HCT116 (cell line): ENCODE measurements at regions not wholly inside any gene's neighbourhood (a gene's known extent, or its start where the extent isn't known, plus 50 kb on each side); places are given as distances from the start of the nearest gene placed in this dataset.

Experiments used
- ATAC-seq: fragments of 200-7000 bp; cut with Tn5 transposase; 2 replicates; pipeline ENCODE4 v1.9.1; 2020; ENCODE audit warnings: mild to moderate bottlenecking, moderate library complexity
- BruUV-seq: library from RNA; stranded (reverse); fragments of 400-500 nt; replicated peaks from 2 replicates; lab custom pipeline; 2021; lab: Mats Ljungman, UMichigan
- CTCF ChIA-PET: fragments of 300-600 bp; sonication (Branson Sonifier 250); formaldehyde crosslinking; loops from one replicate; lab custom pipeline; 2021; ENCODE audit warnings: antibody characterized with exemption; lab: Charles Lee
- POLR2A ChIA-PET: fragments of 300-600, 350-600 bp; sonication (Branson Sonifier 250); formaldehyde crosslinking; loops from one replicate; lab custom pipeline; 2021; ENCODE audit warnings: antibody characterized with exemption; lab: Charles Lee
- RAD21 ChIA-PET, 2 experiments: fragments of 300-600 bp; sonication (Branson Sonifier 250); formaldehyde crosslinking; loops; one replicate each; lab custom pipeline; 2023; ENCODE audit warnings: low total read pairs in 2 of 2; ENCODE audit not compliant: uncharacterized antibody in 2 of 2, unreplicated experiment in 2 of 2, low non-redundant PET in 1 of 2; lab: Charles Lee
- DNase-seq: peaks from one replicate; pipeline ENCODE4 v3.0.0-alpha.2; 2010; ENCODE audit warnings: low read depth, low spot score
- H2AFZ ChIP-seq: fragments of 200-600 bp; shearing (Covaris generic), sonication (generic); 2 replicates; pipeline ENCODE4 v1.6.1; 2017; ENCODE audit warnings: low read depth, mixed run types, mixed read lengths, antibody characterized with exemption, low read length; ENCODE audit not compliant: poor library complexity, severe bottlenecking
- H3K27ac ChIP-seq: 2 replicates; pipeline ENCODE4 v1.5.1; 2012; ENCODE audit warnings: low read depth, low read length
- H3K27me3 ChIP-seq: fragments of 200-600 bp; sonication (generic); 2 replicates; pipeline ENCODE4 v1.6.1; 2016; ENCODE audit warnings: mixed run types, low read length, mixed read lengths; ENCODE audit not compliant: insufficient read depth
- H3K36me3 ChIP-seq, 2 experiments: fragments of 200-500 bp in 1 of 2; fragments of 200-600 bp in 1 of 2; sonication (Bioruptor generic) in 1 of 2; sonication (generic) in 1 of 2; 2 replicates each; pipeline versions ENCODE4 v1.5.1 to v1.6.1; 2014 to 2016; ENCODE audit warnings: low read length in 2 of 2, inconsistent platforms in 1 of 2, mixed read lengths in 1 of 2, mixed run types in 1 of 2; ENCODE audit not compliant: insufficient read depth in 2 of 2, control insufficient read depth in 1 of 2
- H3K4me1 ChIP-seq, 2 experiments: fragments of 200-600 bp in 1 of 2; sonication (generic) in 1 of 2; 2 replicates each; pipeline versions ENCODE4 v1.5.1 to v1.6.1; 2012 to 2017; ENCODE audit warnings: low read length in 2 of 2, inconsistent platforms in 1 of 2, mild to moderate bottlenecking in 1 of 2, mixed read lengths in 1 of 2, mixed run types in 1 of 2, moderate library complexity in 1 of 2; ENCODE audit not compliant: insufficient read depth in 2 of 2, control insufficient read depth in 1 of 2
- H3K4me2 ChIP-seq: fragments of 200-600 bp; sonication (generic); 2 replicates; pipeline ENCODE4 v1.6.1; 2017; ENCODE audit warnings: mixed run types, low read length, mixed read lengths
- H3K4me3 ChIP-seq, 2 experiments: fragments of 200-600 bp in 1 of 2; sonication (generic) in 1 of 2; replicated peaks in 1 of 2; 2 replicates each; pipeline ENCODE4 v1.5.1; 2011 to 2016; ENCODE audit warnings: low read length in 2 of 2, control low read depth in 1 of 2, low read depth in 1 of 2, mild to moderate bottlenecking in 1 of 2, mixed read lengths in 1 of 2, mixed run types in 1 of 2
- H3K79me2 ChIP-seq: fragments of 200-600 bp; sonication (generic); 2 replicates; pipeline ENCODE4 v1.6.1; 2017; ENCODE audit warnings: mild to moderate bottlenecking, mixed run types, low read length, moderate library complexity, mixed read lengths; ENCODE audit not compliant: insufficient read depth
- H3K9ac ChIP-seq: fragments of 200-600 bp; sonication (generic); 2 replicates; pipeline ENCODE4 v1.6.1; 2016; ENCODE audit warnings: low read length, mixed read lengths
- H3K9me2 ChIP-seq: fragments of 200-600 bp; sonication (generic), shearing (Covaris generic); 2 replicates; pipeline ENCODE4 v1.6.1; 2017; ENCODE audit warnings: mixed run types, mild to moderate bottlenecking, moderate library complexity; ENCODE audit not compliant: insufficient read depth
- H3K9me3 ChIP-seq, 2 experiments: fragments of 200-500 bp in 1 of 2; fragments of 200-600 bp in 1 of 2; sonication (Bioruptor generic) in 1 of 2; sonication (generic) in 1 of 2; 2 replicates each; pipeline ENCODE4 v1.6.1; 2014 to 2017; ENCODE audit warnings: low read length in 2 of 2, mixed read lengths in 2 of 2, inconsistent platforms in 1 of 2, low read depth in 1 of 2, mild to moderate bottlenecking in 1 of 2, mixed run types in 1 of 2, moderate library complexity in 1 of 2; ENCODE audit not compliant: control insufficient read depth in 1 of 2, insufficient read depth in 1 of 2
- H4K20me1 ChIP-seq: fragments of 200-600 bp; sonication (generic), shearing (Covaris generic); 2 replicates; pipeline ENCODE4 v1.6.1; 2017; ENCODE audit warnings: mixed run types, mild to moderate bottlenecking, moderate library complexity; ENCODE audit not compliant: insufficient read depth
- CBX3 ChIP-seq: IDR thresholded peaks from 2 replicates; pipeline ENCODE4 v1.6.1; 2012; ENCODE audit warnings: low read depth
- EZH2phosphoT487 ChIP-seq: fragments of 200-600 bp; IDR thresholded peaks from 2 replicates; pipeline ENCODE4 v1.6.1; 2018; ENCODE audit warnings: antibody characterized with exemption, borderline replicate concordance
- MAX ChIP-seq: IDR thresholded peaks from 2 replicates; pipeline ENCODE4 v1.6.1; 2012
- RAD21 ChIP-seq: IDR thresholded peaks from 2 replicates; pipeline ENCODE4 v1.6.1; 2012; ENCODE audit warnings: low read depth, mild to moderate bottlenecking
- REST ChIP-seq: IDR thresholded peaks from 2 replicates; pipeline ENCODE4 v1.6.1; 2012; ENCODE audit warnings: low read depth
- SIN3A ChIP-seq: IDR thresholded peaks from 2 replicates; pipeline ENCODE4 v1.6.1; 2012; ENCODE audit warnings: low read depth
- SP1 ChIP-seq: IDR thresholded peaks from 2 replicates; pipeline ENCODE4 v1.6.1; 2012; ENCODE audit warnings: low read depth
- SRF ChIP-seq: IDR thresholded peaks from 2 replicates; pipeline ENCODE4 v1.6.1; 2012; ENCODE audit warnings: low read depth
- YY1 ChIP-seq: IDR thresholded peaks from 2 replicates; pipeline ENCODE4 v1.6.1; 2011; ENCODE audit warnings: low read length, low read depth, moderate library complexity, mild to moderate bottlenecking; ENCODE audit not compliant: insufficient replicate concordance; ENCODE audit errors: extremely low read depth
- ZBTB33 ChIP-seq: IDR thresholded peaks from 2 replicates; pipeline ENCODE4 v1.6.1; 2011; ENCODE audit warnings: mild to moderate bottlenecking, low read length, moderate library complexity; ENCODE audit not compliant: insufficient replicate concordance; ENCODE audit errors: extremely low read depth
- ZFX ChIP-seq: fragments of 450-650 bp; IDR thresholded peaks from 2 replicates; pipeline ENCODE4 v1.6.1; 2017
- ZNF274 ChIP-seq: fragments of 200-500 bp; sonication (Bioruptor generic); IDR thresholded peaks from 2 replicates; pipeline ENCODE4 v1.6.1; 2014; ENCODE audit warnings: mild to moderate bottlenecking, low read depth, low read length, inconsistent platforms
- intact Hi-C: fragments of 100-400 bp; cut with micrococcal nuclease; formaldehyde crosslinking; loops from 2 replicates; pipeline ENCODE4 v1.10.0; 2022

GRCh38 chr4:187663076-187663475, 332.5 kb upstream of the ZFP42 start:
- intact Hi-C loops = no loop called here
- RAD21 ChIA-PET = no interaction called here

More at GRCh38 chr4:187663076-187663475, 332.5 kb upstream of the ZFP42 start:
- ATAC-seq = no peak
- Histone ChIP-seq H3K79me2 (no peaks in the 10 kb centered on the region), H3K4me3 (no peak overlapping the region), H3K4me1 (no peaks in the 10 kb centered on the region), H3K27me3 (no peaks in the 10 kb centered on the region), H3K36me3 (no peaks in the 10 kb centered on the region), H4K20me1 (no peaks in the 10 kb centered on the region), H3K9me2 (no peaks in the 10 kb centered on the region), H3K4me2 (no peak overlapping the region), H3K9ac (no peak overlapping the region), H2AFZ (no peak overlapping the region), H3K27ac (no peak overlapping the region), H3K9me3 (no peaks in the 10 kb centered on the region)
- no peak for DNase-seq
- no TSS peak for BruUV-seq
- CTCF ChIA-PET = no interaction called here
- POLR2A ChIA-PET = no interaction called here
- TF ChIP-seq ZFX = no peak
- TF ChIP-seq ZBTB33 = no peak
- no peak for TF ChIP-seq YY1
- TF ChIP-seq SIN3A = no peak
- no peak for TF ChIP-seq SRF
- TF ChIP-seq SP1 = no peak
- no peak for TF ChIP-seq EZH2phosphoT487
- no peak for TF ChIP-seq REST
- no peak for TF ChIP-seq CBX3
- no peak for TF ChIP-seq RAD21
- no peak for TF ChIP-seq MAX
- no peak for TF ChIP-seq ZNF274
